H1 (cell line): ENCODE measurements at regions not wholly inside any gene's neighbourhood (a gene's known extent, or its start where the extent isn't known, plus 50 kb on each side); places are given as distances from the start of the nearest gene placed in this dataset.

Source experiments
- CHD2 ChIP-seq: IDR thresholded peaks from 2 replicates; pipeline ENCODE4 v1.6.1; 2012; ENCODE audit warnings: low read length, improper control_type of control experiment
- EGR1 ChIP-seq: IDR thresholded peaks from 2 replicates; pipeline ENCODE4 v1.6.1; 2011; ENCODE audit warnings: low read depth, low read length, borderline replicate concordance
- GTF2F1 ChIP-seq: IDR thresholded peaks from 2 replicates; pipeline ENCODE4 v1.6.1; 2012; ENCODE audit warnings: low read depth, low read length, improper control_type of control experiment, borderline replicate concordance
- TCF12 ChIP-seq: IDR thresholded peaks from 2 replicates; pipeline ENCODE4 v1.6.1; 2011; ENCODE audit warnings: low read depth, mild to moderate bottlenecking, low read length
- TEAD4 ChIP-seq: IDR thresholded peaks from 2 replicates; pipeline ENCODE4 v1.6.1; 2012; ENCODE audit warnings: low read depth, low read length, inconsistent platforms, mixed read lengths
- TF ChIP-seq, protein P1 (sequence below): fragments of 300-600 bp; sonication (generic); IDR thresholded peaks from 2 replicates; pipeline ENCODE4 v1.7.1; 2012; ENCODE audit warnings: low read length, moderate library complexity, mild to moderate bottlenecking, inconsistent platforms; ENCODE audit not compliant: insufficient replicate concordance

DNA sequence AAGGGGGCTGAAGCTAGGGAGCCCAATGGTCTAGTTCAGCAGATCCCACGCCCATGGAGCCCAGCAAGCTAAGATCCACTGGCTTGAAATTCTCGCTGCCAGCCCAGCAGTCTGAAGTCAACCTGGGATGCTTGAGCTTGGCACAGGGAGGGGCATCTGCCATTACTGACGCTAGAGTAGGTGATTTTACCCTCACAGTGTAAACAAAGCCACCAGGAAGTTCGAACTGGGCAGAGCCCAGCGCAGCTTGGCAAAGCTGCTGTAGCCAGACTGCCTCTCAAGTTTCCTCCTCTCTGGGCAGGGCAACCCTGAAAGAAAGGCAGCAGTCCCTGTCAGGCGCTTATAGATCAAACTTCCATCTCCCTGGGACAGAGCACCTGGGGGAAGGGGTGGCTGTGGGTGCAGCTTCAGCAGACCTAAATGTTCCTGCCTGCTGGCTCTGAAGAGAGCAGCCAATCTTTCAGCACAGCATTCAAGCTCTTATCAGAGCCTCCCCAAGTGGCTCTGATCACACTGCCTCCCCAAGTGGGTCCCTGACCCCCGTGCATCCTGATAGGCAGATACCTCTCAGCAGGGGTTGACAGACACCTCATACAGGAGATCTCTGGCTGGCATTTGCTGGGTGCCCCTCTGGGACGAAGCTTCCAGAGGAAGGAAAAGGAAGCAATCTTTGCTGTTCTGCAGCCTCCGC, 167.8 kb downstream of the CCDC71L start (continued):
- TF ChIP-seq, protein P1, sequence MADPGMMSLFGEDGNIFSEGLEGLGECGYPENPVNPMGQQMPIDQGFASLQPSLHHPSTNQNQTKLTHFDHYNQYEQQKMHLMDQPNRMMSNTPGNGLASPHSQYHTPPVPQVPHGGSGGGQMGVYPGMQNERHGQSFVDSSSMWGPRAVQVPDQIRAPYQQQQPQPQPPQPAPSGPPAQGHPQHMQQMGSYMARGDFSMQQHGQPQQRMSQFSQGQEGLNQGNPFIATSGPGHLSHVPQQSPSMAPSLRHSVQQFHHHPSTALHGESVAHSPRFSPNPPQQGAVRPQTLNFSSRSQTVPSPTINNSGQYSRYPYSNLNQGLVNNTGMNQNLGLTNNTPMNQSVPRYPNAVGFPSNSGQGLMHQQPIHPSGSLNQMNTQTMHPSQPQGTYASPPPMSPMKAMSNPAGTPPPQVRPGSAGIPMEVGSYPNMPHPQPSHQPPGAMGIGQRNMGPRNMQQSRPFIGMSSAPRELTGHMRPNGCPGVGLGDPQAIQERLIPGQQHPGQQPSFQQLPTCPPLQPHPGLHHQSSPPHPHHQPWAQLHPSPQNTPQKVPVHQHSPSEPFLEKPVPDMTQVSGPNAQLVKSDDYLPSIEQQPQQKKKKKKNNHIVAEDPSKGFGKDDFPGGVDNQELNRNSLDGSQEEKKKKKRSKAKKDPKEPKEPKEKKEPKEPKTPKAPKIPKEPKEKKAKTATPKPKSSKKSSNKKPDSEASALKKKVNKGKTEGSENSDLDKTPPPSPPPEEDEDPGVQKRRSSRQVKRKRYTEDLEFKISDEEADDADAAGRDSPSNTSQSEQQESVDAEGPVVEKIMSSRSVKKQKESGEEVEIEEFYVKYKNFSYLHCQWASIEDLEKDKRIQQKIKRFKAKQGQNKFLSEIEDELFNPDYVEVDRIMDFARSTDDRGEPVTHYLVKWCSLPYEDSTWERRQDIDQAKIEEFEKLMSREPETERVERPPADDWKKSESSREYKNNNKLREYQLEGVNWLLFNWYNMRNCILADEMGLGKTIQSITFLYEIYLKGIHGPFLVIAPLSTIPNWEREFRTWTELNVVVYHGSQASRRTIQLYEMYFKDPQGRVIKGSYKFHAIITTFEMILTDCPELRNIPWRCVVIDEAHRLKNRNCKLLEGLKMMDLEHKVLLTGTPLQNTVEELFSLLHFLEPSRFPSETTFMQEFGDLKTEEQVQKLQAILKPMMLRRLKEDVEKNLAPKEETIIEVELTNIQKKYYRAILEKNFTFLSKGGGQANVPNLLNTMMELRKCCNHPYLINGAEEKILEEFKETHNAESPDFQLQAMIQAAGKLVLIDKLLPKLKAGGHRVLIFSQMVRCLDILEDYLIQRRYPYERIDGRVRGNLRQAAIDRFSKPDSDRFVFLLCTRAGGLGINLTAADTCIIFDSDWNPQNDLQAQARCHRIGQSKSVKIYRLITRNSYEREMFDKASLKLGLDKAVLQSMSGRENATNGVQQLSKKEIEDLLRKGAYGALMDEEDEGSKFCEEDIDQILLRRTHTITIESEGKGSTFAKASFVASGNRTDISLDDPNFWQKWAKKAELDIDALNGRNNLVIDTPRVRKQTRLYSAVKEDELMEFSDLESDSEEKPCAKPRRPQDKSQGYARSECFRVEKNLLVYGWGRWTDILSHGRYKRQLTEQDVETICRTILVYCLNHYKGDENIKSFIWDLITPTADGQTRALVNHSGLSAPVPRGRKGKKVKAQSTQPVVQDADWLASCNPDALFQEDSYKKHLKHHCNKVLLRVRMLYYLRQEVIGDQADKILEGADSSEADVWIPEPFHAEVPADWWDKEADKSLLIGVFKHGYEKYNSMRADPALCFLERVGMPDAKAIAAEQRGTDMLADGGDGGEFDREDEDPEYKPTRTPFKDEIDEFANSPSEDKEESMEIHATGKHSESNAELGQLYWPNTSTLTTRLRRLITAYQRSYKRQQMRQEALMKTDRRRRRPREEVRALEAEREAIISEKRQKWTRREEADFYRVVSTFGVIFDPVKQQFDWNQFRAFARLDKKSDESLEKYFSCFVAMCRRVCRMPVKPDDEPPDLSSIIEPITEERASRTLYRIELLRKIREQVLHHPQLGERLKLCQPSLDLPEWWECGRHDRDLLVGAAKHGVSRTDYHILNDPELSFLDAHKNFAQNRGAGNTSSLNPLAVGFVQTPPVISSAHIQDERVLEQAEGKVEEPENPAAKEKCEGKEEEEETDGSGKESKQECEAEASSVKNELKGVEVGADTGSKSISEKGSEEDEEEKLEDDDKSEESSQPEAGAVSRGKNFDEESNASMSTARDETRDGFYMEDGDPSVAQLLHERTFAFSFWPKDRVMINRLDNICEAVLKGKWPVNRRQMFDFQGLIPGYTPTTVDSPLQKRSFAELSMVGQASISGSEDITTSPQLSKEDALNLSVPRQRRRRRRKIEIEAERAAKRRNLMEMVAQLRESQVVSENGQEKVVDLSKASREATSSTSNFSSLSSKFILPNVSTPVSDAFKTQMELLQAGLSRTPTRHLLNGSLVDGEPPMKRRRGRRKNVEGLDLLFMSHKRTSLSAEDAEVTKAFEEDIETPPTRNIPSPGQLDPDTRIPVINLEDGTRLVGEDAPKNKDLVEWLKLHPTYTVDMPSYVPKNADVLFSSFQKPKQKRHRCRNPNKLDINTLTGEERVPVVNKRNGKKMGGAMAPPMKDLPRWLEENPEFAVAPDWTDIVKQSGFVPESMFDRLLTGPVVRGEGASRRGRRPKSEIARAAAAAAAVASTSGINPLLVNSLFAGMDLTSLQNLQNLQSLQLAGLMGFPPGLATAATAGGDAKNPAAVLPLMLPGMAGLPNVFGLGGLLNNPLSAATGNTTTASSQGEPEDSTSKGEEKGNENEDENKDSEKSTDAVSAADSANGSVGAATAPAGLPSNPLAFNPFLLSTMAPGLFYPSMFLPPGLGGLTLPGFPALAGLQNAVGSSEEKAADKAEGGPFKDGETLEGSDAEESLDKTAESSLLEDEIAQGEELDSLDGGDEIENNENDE = no peak
- TF ChIP-seq EGR1 (no peak), TCF12 (no peak), GTF2F1 (no peak), TEAD4 (no peak), CHD2 (no peak)
- TF ChIP-seq, all 59 proteins: peak for 0
